CD14-positive monocyte (primary cell): ENCODE measurements at regions not wholly inside any gene's neighbourhood (a gene's known extent, or its start where the extent isn't known, plus 50 kb on each side); places are given as distances from the start of the nearest gene placed in this dataset.

Experiments used
- DNase-seq, 3 donors: peaks; one replicate each; pipeline ENCODE4 v3.0.0-alpha.2; 2011 to 2022
- H2AFZ ChIP-seq: 2 replicates; pipeline ENCODE4 v1.6.0; 2012; ENCODE audit warnings: mild to moderate bottlenecking, low read depth, low read length, inconsistent platforms; ENCODE audit not compliant: insufficient read depth, poor library complexity, severe bottlenecking
- H3K27ac ChIP-seq, 2 donors: 1 replicate in 1 of 2; 2 replicates in 1 of 2; pipeline ENCODE4 v1.5.1; 2012 to 2013; ENCODE audit warnings: low read length in 2 of 2, control low read depth in 1 of 2, inconsistent platforms in 1 of 2, low read depth in 1 of 2, mild to moderate bottlenecking in 1 of 2
- H3K27me3 ChIP-seq, 2 donors: one replicate each; pipeline versions ENCODE4 v1.6.0 to v1.6.1; 2011 to 2013; ENCODE audit warnings: low read length in 2 of 2; ENCODE audit not compliant: control insufficient read depth in 2 of 2, insufficient read depth in 2 of 2
- H3K36me3 ChIP-seq, 2 donors: replicated peaks in 1 of 2; 1 replicate in 1 of 2; 2 replicates in 1 of 2; pipeline versions ENCODE4 v1.5.1 to v1.6.1; 2012 to 2013; ENCODE audit warnings: low read length in 2 of 2, control low read depth in 1 of 2, inconsistent platforms in 1 of 2, mild to moderate bottlenecking in 1 of 2; ENCODE audit not compliant: insufficient read depth in 2 of 2, control insufficient read depth in 1 of 2
- H3K4me1 ChIP-seq, 2 donors: 1 replicate in 1 of 2; 2 replicates in 1 of 2; pipeline versions ENCODE4 v1.5.1 to v1.6.1; 2012 to 2013; ENCODE audit warnings: low read length in 2 of 2, control low read depth in 1 of 2, inconsistent platforms in 1 of 2, mild to moderate bottlenecking in 1 of 2, moderate library complexity in 1 of 2; ENCODE audit not compliant: insufficient read depth in 2 of 2, control insufficient read depth in 1 of 2
- H3K4me2 ChIP-seq: replicated peaks from 2 replicates; pipeline ENCODE3; 2012; ENCODE audit warnings: low read length, moderate library complexity, mild to moderate bottlenecking; ENCODE audit not compliant: poor library complexity, severe bottlenecking; ENCODE audit errors: extremely low read depth
- H3K4me3 ChIP-seq, 3 experiments: fragments of 200-600 bp in 1 of 3; sonication (generic) in 1 of 3; replicated peaks in 1 of 3; 1 replicate in 2 of 3; 2 replicates in 1 of 3; pipeline ENCODE4 v1.5.1; 2011 to 2013; ENCODE audit warnings: low read length in 3 of 3, mild to moderate bottlenecking in 3 of 3, control low read depth in 2 of 3, low read depth in 2 of 3, inconsistent platforms in 1 of 3, moderate library complexity in 1 of 3
- H3K79me2 ChIP-seq: 2 replicates; pipeline ENCODE4 v1.6.0; 2012; ENCODE audit warnings: mild to moderate bottlenecking, control low read depth, inconsistent platforms, low read length, moderate library complexity; ENCODE audit not compliant: insufficient read depth
- H3K9ac ChIP-seq: 2 replicates; pipeline ENCODE4 v1.6.0; 2017; ENCODE audit warnings: low read length, mild to moderate bottlenecking; ENCODE audit not compliant: insufficient read depth, poor library complexity, severe bottlenecking
- H3K9me3 ChIP-seq, 2 donors: replicated peaks in 1 of 2; 1 replicate in 1 of 2; 2 replicates in 1 of 2; pipeline versions ENCODE4 v1.5.1 to v1.6.1; 2012 to 2013; ENCODE audit warnings: low read length in 2 of 2, control low read depth in 1 of 2; ENCODE audit not compliant: control insufficient read depth in 1 of 2, insufficient read depth in 1 of 2
- H4K20me1 ChIP-seq: 2 replicates; pipeline ENCODE4 v1.6.0; 2012; ENCODE audit warnings: mild to moderate bottlenecking, low read length, control low read depth, moderate library complexity; ENCODE audit not compliant: insufficient read depth
- H3K27ac Mint-ChIP-seq, 7 donors: one replicate each; pipeline ENCODE4 v1.8.0; 2020; ENCODE audit warnings: mild to moderate bottlenecking in 7 of 7, mixed read lengths in 7 of 7, moderate library complexity in 6 of 7, inconsistent platforms in 2 of 7
- H3K27me3 Mint-ChIP-seq, 3 donors: one replicate each; pipeline ENCODE4 v1.8.0; 2021 to 2022; ENCODE audit warnings: low read depth in 3 of 3, mild to moderate bottlenecking in 3 of 3, mixed read lengths in 3 of 3, moderate library complexity in 3 of 3, inconsistent platforms in 1 of 3
- H3K36me3 Mint-ChIP-seq, 2 donors: one replicate each; pipeline ENCODE4 v1.8.0; 2020; ENCODE audit warnings: mixed read lengths in 2 of 2, inconsistent platforms in 1 of 2, mild to moderate bottlenecking in 1 of 2
- H3K4me1 Mint-ChIP-seq: one replicate; pipeline ENCODE4 v1.8.0; 2020; ENCODE audit warnings: mild to moderate bottlenecking, mixed read lengths
- H3K4me3 Mint-ChIP-seq, 2 donors: one replicate each; pipeline ENCODE4 v1.8.0; 2020; ENCODE audit warnings: mild to moderate bottlenecking in 2 of 2, mixed read lengths in 2 of 2, moderate library complexity in 1 of 2
- H3K9me3 Mint-ChIP-seq, 7 donors: one replicate each; pipeline ENCODE4 v1.8.0; 2020 to 2022; ENCODE audit warnings: mixed read lengths in 7 of 7, mild to moderate bottlenecking in 6 of 7, moderate library complexity in 6 of 7, inconsistent platforms in 2 of 7
- WGBS: methylation state at CpG from one replicate; pipeline ENCODE4 v1.1.5; 2013; ENCODE audit warnings: missing lambda C conversion rate; ENCODE audit not compliant: insufficient coverage; 5-methylcytosine and 5-hydroxymethylcytosine counted together
- intact Hi-C, 2 donors: fragments of 100-400 bp; cut with micrococcal nuclease; formaldehyde crosslinking; loops; one replicate each; pipeline versions ENCODE4 v1.15.0 to v1.15.1; 2023
- TF ChIP-seq, protein P1 (sequence below): fragments of 200-600 bp; IDR thresholded peaks from one replicate; pipeline ENCODE4 v1.8.0; 2022; ENCODE audit warnings: antibody characterized with exemption, mild to moderate bottlenecking

DNA sequence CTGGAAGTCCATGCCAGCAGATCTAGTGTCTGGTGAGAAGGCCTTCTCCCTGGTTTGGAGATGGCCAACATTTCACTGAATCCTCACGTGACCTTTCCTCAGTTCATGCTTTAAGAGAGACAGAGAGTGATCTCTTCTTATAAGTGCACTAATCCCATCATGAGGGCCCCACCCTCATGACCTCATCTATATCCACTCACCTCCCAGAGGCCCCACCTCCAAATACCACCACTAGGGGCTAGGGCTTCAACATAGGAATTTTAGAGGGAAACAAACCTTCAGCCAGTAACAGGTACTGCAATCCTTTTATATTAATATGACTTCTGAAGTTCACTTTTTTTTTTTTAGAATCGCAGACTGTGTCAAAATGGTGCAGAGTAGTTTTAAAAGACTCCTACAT lies 496.9 kb upstream of the ADAMTS16 start:
- no peak overlapping the region for H3K9ac ChIP-seq
- no peak overlapping the region for H3K4me3 ChIP-seq
- TF ChIP-seq, protein P1, sequence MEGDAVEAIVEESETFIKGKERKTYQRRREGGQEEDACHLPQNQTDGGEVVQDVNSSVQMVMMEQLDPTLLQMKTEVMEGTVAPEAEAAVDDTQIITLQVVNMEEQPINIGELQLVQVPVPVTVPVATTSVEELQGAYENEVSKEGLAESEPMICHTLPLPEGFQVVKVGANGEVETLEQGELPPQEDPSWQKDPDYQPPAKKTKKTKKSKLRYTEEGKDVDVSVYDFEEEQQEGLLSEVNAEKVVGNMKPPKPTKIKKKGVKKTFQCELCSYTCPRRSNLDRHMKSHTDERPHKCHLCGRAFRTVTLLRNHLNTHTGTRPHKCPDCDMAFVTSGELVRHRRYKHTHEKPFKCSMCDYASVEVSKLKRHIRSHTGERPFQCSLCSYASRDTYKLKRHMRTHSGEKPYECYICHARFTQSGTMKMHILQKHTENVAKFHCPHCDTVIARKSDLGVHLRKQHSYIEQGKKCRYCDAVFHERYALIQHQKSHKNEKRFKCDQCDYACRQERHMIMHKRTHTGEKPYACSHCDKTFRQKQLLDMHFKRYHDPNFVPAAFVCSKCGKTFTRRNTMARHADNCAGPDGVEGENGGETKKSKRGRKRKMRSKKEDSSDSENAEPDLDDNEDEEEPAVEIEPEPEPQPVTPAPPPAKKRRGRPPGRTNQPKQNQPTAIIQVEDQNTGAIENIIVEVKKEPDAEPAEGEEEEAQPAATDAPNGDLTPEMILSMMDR, result no peak
- no peaks in the 10 kb centered on the region for H3K79me2 ChIP-seq
- H3K27me3 ChIP-seq, result no peaks in the 10 kb centered on the region
- Mint-ChIP-seq H3K9me3 (peaks cover 0 to 13% (median 4%) of the 10 kb centered on the region in 7 donors), H3K27me3 (peaks cover 0 to 1% (median 0%) of the 10 kb centered on the region in 3 donors), H3K36me3 (no peaks in the 10 kb centered on the region), H3K4me3 (no peak overlapping the region), H3K27ac (no peak overlapping the region), H3K4me1 (no peaks in the 10 kb centered on the region)
- no peaks in the 10 kb centered on the region for H3K4me1 ChIP-seq
- no peak overlapping the region for H2AFZ ChIP-seq
- no peaks in the 10 kb centered on the region for H3K36me3 ChIP-seq
- no peaks in the 10 kb centered on the region for H4K20me1 ChIP-seq
- WGBS, result 83% methylated on average over 1 of the region's 2 CpGs
- intact Hi-C loops, result no loop called here
- no peak overlapping the region for H3K27ac ChIP-seq
- peaks cover 11 to 16% of the 10 kb centered on the region in 2 donors for H3K9me3 ChIP-seq
- H3K4me2 ChIP-seq, result no peak overlapping the region
- no peak for DNase-seq

DNA sequence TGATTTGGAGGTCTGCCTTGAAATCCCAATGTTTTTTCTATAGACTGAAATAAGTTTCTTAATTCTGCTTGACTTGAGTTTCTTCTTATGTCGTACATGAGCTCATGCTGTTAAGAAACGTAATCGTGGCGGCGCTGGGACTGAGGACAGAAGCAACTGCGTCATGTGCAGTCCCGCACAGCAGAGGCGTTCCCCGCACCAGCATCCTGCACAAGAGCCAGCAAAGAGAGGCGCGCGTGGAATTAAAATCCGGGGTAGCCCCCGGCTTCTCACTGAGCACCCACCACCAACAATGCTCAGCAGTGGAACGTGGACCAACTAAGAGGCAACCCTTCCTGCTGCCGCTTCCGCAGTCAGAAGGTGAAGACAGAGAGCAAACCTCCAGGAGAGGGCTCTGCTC lies 496.2 kb upstream of the ADAMTS16 start:
- no peaks in the 10 kb centered on the region for H3K36me3 ChIP-seq
- no peak overlapping the region for H2AFZ ChIP-seq
- H3K79me2 ChIP-seq, result no peaks in the 10 kb centered on the region
- H3K9ac ChIP-seq, result no peak overlapping the region
- TF ChIP-seq, protein P1, result no peak
- Mint-ChIP-seq H3K4me3 (no peak overlapping the region), H3K27me3 (peaks cover 0 to 1% (median under 1%) of the 10 kb centered on the region in 3 donors), H3K27ac (no peak overlapping the region), H3K9me3 (peaks cover 0 to 13% (median 4%) of the 10 kb centered on the region in 7 donors), H3K36me3 (no peaks in the 10 kb centered on the region), H3K4me1 (no peaks in the 10 kb centered on the region)
- no peak for DNase-seq
- peaks cover 11 to 16% of the 10 kb centered on the region in 2 donors for H3K9me3 ChIP-seq
- WGBS, result 90% methylated on average over 14 of the region's 17 CpGs
- H3K4me1 ChIP-seq, result no peaks in the 10 kb centered on the region
- H3K27ac ChIP-seq, result no peak overlapping the region
- no peaks in the 10 kb centered on the region for H4K20me1 ChIP-seq
- no peak overlapping the region for H3K4me2 ChIP-seq
- intact Hi-C loops, result no loop called here
- no peaks in the 10 kb centered on the region for H3K27me3 ChIP-seq
- no peak overlapping the region for H3K4me3 ChIP-seq
